Stromal cell of bone marrow (primary cell): ENCODE measurements at regions not wholly inside any gene's neighbourhood (a gene's known extent, or its start where the extent isn't known, plus 50 kb on each side); places are given as distances from the start of the nearest gene placed in this dataset.
"Not testable (repeated sequence)": the region's sequence is repeated elsewhere in the genome, so short reads cannot be mapped to it uniquely, and the experiment has no call there.

Experiments used
- DNase-seq: peaks from one replicate; pipeline ENCODE4 v3.0.0-alpha.2; 2012; ENCODE audit warnings: low read depth

GRCh38 chrX:130552444-130553073, 150.8 kb downstream of the RBMX2 start:
- DNase-seq, result no peak

GRCh38 chrX:130555341-130555740, 153.6 kb downstream of the RBMX2 start:
- DNase-seq, result no peak

- no peak for DNase-seq
Observed at GRCh38 chrX:130555757-130556156, 154.0 kb downstream of the RBMX2 start.

- no peak for DNase-seq
Observed at GRCh38 chrX:130556951-130557350, 155.2 kb downstream of the RBMX2 start.

- no peak for DNase-seq
Observed at GRCh38 chrX:130560544-130560943, 158.8 kb downstream of the RBMX2 start.

- DNase-seq, result no peak
Observed at GRCh38 chrX:130561930-130562329, 160.1 kb downstream of the RBMX2 start.

- no peak for DNase-seq
Observed at GRCh38 chrX:130563476-130563875, 161.7 kb downstream of the RBMX2 start.

- DNase-seq, result no peak
Observed at GRCh38 chrX:130566028-130566683, 164.4 kb downstream of the RBMX2 start.

GRCh38 chrX:130573030-130573429, 171.2 kb downstream of the RBMX2 start:
- not testable (repeated sequence) for DNase-seq
